ENCODE measurements at regions not wholly inside any gene's neighbourhood (a gene's known extent, or its start where the extent isn't known, plus 50 kb on each side); places are given as distances from the start of the nearest gene placed in this dataset.
"Not testable (repeated sequence)": the region's sequence is repeated elsewhere in the genome, so short reads cannot be mapped to it uniquely, and the experiment has no call there.

DNA sequence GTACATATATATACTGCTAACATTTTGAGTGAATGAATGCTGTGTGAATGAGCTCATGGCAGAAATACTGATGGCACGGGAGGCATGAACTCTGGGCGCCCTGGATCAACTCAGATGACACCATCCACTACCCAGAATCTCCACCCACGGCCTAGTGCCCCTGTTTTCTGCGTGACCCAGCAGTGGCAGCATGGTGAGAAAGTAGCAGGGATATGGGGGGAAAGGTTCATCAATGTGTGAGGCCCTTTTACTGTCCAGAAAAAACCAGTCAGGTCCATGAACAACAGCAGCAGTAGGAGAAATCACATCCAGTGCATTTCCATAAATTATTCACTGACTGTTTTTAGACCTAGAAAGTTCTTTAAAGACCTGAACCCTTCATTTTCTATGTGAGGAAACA, 391.0 kb upstream of the NRP1 start:
- no peak for DNase-seq

- DNase-seq, result no peak
Observed at GRCh38 chr10:33723181-33723580, 388.7 kb upstream of the NRP1 start.

DNA sequence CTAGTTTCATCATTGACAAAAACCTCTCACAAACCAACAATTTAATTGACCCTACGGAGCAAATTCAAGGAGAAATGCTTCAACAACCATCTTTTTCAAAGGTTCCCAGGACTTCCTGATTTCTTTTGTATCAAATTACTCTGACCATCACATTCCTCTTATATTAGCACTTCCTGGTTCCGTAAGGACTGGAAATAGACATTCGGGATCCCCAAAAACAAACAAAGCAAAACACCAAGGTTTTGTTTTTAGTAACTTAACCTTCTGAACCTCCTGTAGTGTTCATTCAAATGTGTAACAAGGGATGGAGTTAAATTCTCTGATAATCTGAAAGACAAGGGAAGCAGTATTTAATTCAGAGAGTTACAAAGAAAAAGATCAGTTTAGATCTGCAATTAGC, 387.6 kb upstream of the NRP1 start:
- DNase-seq, result no peak

DNA sequence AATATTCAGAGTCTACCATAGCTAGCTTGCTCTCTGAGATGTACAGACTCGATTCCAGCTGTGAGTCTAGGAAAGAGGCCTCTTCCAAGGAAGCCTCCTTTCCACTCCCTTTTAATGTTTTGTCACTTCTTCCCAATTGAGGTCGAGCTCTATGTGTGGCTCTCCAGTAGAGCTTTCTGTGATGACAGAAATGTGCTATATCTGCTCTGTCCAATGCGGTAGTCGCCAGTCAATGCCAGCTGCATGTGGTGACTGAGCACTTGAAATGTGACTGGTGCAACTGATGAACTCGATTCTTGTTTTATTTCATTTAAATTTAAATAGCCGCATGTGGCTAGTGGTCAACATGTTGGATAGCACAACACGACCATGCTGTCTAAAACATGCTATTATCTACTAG, 387.0 kb upstream of the NRP1 start:
- no peak for DNase-seq

DNA sequence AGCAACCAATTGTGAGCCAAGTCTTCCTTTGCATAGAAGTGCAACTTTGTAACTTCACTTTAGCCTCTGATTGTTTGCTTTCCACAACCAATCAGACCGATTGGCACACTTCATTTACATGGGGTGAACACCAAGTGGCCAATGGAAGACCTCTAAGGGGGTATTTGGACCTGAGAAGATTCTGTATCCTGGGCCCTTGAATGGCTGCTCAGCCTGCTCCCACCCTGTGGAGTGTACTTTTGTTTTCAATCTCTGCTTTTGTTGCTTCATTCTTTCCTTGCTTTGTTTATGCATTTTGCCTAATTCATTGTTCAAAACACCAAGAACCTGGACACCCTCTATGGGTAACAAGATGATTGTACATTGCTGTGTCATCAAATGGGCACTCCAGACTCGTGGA, 385.7 kb upstream of the NRP1 start:
- no peak for DNase-seq

DNA sequence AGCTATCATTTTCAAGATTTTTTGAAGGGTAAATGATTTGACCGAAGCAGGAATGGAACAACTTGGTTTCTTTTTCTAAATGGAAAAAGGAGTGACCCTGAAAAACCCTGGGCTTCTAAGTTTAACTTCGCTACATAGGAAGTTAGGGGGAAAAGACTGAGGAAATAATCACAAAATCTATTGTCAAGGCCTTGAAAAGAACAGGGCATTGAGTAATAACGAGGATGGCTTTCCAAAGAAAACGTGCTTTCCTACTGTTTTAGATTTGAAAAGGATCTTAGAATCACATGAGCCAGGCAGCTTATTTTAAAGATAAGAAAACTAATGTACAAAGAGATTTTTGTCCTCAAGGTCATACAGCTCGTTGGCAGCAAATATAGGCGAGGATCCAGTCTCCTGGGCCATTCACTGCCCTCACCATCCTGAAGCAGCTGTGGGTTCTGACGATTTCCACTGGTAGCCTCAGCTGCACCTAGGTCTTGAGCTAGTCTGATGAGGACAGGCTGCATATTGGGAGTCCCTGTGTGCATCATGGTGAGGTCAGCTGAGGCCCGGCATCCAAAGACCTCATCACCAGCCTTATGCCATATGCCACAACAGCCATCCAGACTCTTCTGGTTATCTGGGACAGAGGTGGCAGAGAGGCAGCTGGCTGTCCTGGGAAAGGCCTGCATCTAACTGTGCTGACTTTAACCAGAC, 384.7 kb upstream of the NRP1 start:
- DNase-seq, result no peak

GRCh38 chr10:33716501-33717267, 382.2 kb upstream of the NRP1 start:
- no peak for DNase-seq

DNA sequence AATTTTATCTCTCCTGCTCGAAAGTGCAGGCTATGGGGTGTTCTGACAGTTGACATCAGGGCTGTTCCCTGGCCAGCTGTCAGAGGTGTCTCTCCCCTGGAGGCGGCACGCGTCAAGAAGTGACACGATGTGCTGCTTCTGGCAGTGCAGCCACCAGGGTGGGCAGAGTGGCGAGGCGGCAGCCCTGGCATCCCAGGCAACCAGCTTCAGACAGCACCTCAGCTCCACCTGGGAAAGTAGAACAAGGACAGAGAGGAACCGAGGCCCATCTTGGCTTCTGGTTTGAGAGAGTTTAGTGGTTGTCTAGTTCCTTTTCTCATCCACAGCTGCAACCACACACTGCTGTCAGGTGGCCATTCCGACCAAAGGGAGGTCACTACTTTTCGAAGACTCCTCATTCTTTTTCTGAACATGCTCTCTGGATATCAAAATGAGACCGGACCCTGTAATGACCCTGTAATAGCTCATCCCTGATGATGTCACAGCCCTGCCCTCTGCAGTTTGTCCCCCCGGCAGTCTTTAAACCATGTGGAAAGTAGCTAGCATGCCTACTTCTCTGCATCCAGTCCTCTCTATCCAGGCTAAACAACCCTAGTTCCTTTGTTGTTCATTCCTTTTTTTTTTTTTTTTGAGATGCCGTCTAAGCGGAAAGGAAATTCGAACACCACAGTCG, 381.0 kb upstream of the NRP1 start:
- DNase-seq, result no peak

GRCh38 chr10:33712825-33713224, 378.4 kb upstream of the NRP1 start:
- no peak for DNase-seq

DNA sequence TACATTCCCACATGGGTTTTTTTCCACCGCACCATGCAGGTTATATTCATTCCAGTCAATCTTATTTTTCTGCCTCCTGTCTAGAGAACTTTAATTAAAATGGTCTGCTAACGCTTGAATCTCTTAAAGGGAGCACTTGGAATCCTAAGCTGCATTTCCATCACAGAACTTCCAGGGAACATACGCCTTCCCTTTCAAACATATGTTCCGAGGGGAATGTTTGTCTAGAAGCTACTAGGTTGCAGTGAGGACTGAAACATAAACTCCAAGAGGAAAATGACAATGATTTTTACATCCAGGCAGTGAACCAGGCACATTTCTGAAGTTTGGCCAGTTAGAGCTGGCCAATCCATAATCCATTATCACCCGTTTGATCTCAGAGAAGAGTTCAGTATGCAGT, 375.5 kb upstream of the NRP1 start:
- no peak for DNase-seq

DNA sequence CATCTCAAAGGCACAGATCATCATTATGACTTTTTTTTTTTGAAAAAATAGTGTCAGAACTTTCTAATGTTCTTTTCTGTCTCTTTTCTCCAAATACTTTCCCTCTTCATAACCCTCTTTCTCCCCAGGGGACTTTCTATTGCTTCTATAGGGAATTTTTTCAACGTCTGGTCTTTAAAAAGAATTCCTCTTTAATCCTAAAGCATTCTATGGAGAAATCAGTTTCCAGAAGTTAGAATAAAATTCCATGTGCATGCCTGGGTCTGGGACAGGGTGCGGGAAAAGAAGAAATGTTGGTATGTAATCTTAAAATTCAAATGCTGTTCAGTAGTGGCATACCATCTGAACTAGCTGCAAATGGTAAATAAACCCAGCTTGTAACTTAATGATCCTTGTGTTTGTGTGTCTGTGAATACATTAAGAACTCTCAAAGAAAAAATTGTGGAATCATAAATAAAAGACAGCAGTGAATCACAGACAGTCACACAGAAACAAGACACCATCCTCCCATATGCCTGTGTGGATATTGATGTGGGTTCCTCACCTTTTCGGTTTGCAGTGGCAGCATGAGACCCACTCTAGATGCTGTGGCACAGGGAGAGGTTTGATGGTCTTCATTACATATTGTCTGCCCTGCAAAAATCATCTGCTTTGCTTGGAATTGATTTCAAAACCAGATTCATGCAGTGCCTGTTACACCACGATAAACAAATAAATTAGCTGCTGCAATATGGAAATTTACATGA, 374.7 kb upstream of the NRP1 start:
- no peak for DNase-seq

DNA sequence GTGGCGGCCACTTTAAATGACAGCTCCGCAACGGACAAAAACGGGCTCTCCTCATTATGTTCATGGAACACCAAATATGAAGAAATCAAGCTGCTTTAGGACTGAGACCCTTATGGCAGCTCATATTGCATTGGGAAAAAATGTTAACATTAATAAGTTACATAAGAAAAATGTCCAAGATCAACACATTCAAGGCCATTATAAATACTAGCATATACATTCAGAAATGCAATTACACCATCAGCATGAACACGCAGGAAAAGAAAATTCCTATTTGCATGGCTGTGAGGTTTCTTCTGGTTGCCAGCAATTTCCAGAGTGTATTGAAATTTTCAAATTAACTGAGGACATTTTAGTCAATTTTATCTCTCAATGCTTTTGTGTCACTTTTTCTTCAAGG, 374.1 kb upstream of the NRP1 start:
- no peak for DNase-seq

GRCh38 chr10:33706746-33707145, 372.3 kb upstream of the NRP1 start:
- DNase-seq, result no peak

DNA sequence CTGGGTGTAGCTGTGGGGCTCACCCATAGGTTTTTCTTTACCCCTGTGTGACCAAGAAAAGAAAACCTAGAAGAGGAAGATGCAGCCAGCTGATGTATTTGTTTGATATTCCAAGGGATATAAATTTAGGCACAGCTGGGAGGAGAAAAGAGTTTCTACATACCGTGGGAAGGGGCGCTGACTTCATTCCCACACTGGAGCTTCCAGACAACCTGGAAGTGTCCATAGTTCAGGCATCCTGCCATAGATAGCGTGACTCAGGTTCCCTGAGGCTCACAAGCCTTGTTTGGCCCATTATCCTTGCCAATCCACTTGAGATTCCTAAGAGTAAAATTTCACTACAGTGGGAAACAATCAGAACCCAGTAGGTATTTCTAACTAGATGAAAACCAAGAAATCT, 371.7 kb upstream of the NRP1 start:
- DNase-seq, result no peak

- peak; percentile 29 for DNase-seq
Observed at GRCh38 chr10:33704214-33704830, 369.9 kb upstream of the NRP1 start.

- no peak for DNase-seq
Observed at GRCh38 chr10:33703501-33704213, 369.2 kb upstream of the NRP1 start.

- no peak for DNase-seq
Observed at GRCh38 chr10:33698033-33698432, 363.6 kb upstream of the NRP1 start.

GRCh38 chr10:33697016-33697415, 362.5 kb upstream of the NRP1 start:
- DNase-seq, result no peak

DNA sequence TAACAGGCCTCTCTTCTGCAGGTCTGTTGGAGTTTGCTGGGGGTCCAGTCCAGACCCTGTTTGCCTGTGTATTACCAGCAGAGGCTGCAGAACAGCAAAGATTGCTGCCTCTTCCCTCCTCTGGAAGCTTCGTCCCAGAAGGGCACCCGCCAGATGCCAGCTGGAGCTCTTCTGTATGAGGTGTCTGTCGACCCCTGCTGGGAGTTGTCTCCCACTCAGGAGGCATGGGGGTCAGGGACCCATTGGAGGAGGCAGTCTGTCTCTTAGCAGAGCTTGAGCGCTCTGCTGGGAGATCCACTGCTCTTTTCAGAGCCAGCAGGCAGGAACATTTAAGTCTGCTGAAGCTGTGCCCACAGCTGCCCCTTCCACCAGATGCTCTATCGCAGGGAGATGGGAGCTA, 361.1 kb upstream of the NRP1 start:
- DNase-seq, result no peak

DNA sequence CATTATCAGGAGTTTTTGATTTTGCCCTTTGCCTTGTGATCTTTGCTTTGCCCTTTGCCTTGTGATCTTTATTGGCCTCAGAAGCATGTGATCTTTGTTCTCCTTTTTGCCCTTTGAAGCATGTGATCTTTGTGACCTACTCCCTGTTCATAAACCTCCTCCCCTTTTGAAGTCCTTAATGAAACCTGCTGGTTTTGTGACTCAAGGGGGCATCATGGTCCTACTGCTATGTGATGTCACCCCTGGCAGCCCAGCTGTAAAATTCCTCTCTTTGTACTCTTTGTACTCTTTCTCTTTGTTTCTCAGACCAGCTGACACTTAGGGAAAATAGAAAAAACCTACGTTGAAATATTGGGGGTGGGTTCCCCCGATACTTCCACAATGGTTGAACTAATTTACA, 356.1 kb upstream of the NRP1 start:
- DNase-seq, result not testable (repeated sequence)

GRCh38 chr10:33688506-33688905, 354.0 kb upstream of the NRP1 start:
- DNase-seq, result no peak

DNA sequence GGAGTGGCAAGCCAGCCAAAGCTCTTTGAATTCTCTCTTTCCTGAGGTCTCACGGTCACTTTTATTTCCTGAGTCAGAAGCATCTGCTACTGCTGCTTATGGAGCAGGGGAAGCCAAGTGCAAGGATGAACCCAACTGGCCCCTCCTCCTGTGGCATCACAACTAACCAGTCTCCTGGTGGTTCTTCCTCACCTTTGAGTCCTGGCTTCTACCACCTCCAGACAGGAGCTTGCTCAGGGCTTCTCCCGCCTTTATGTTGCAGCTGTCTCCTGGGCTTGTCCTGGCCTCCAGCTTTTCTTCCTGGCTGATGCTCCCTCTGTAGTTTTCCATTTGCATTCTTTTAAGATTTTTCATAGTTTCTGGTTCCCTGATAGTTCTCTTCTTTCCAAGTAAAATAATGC, 349.7 kb upstream of the NRP1 start:
- no peak for DNase-seq
